ENCODE measurements at regions not wholly inside any gene's neighbourhood (a gene's known extent, or its start where the extent isn't known, plus 50 kb on each side); places are given as distances from the start of the nearest gene placed in this dataset.

GRCh38 chr2:155368934-155369333 is 670.4 kb downstream of the KCNJ3 start:
- Histone ChIP-seq H3K4me1 (no peaks in the 10 kb centered on the region), H3K4me3 (no peak overlapping the region), H3K9me3 (replicated peaks) (no peaks in the 10 kb centered on the region), H3K27ac (replicated peaks) (no peak overlapping the region), H3K27me3 (ENCODE audit: low read depth) (no peaks in the 10 kb centered on the region), H3K36me3 (no peaks in the 10 kb centered on the region)
- intact Hi-C loops (cut with micrococcal nuclease): no loop called here
- no peak for DNase-seq
- TF ChIP-seq, protein P1, sequence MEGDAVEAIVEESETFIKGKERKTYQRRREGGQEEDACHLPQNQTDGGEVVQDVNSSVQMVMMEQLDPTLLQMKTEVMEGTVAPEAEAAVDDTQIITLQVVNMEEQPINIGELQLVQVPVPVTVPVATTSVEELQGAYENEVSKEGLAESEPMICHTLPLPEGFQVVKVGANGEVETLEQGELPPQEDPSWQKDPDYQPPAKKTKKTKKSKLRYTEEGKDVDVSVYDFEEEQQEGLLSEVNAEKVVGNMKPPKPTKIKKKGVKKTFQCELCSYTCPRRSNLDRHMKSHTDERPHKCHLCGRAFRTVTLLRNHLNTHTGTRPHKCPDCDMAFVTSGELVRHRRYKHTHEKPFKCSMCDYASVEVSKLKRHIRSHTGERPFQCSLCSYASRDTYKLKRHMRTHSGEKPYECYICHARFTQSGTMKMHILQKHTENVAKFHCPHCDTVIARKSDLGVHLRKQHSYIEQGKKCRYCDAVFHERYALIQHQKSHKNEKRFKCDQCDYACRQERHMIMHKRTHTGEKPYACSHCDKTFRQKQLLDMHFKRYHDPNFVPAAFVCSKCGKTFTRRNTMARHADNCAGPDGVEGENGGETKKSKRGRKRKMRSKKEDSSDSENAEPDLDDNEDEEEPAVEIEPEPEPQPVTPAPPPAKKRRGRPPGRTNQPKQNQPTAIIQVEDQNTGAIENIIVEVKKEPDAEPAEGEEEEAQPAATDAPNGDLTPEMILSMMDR (IDR thresholded peaks at IDR 0.05; ENCODE audit: borderline replicate concordance): no peak

DNA sequence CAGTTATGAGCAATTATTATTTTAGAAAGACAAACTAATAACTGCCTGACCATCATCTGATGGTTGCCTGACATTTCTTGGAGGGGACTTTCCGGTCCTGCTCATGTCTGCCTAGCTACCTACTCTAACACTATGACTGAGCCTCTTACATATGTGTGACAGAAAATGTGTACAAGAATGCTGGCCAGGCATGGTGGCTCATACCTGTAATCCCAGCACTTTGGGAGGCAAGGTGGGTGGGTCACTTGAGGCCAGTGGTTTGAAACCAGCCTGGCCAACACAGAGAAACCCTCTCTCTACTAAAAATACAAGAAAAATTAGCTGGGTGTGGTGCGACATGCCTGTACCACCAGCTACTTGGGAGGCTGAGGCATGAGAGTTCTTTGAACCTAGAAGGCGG is 666.3 kb downstream of the KCNJ3 start:
- Histone ChIP-seq H3K27ac (replicated peaks) (no peak overlapping the region), H3K4me1 (no peaks in the 10 kb centered on the region), H3K27me3 (ENCODE audit: low read depth) (no peaks in the 10 kb centered on the region), H3K36me3 (no peaks in the 10 kb centered on the region), H3K9me3 (replicated peaks) (no peaks in the 10 kb centered on the region), H3K4me3 (no peak overlapping the region)
- TF ChIP-seq, protein P1 (IDR thresholded peaks at IDR 0.05; ENCODE audit: borderline replicate concordance): no peak
- DNase-seq: no peak
- intact Hi-C loops (cut with micrococcal nuclease): no loop called here

DNA sequence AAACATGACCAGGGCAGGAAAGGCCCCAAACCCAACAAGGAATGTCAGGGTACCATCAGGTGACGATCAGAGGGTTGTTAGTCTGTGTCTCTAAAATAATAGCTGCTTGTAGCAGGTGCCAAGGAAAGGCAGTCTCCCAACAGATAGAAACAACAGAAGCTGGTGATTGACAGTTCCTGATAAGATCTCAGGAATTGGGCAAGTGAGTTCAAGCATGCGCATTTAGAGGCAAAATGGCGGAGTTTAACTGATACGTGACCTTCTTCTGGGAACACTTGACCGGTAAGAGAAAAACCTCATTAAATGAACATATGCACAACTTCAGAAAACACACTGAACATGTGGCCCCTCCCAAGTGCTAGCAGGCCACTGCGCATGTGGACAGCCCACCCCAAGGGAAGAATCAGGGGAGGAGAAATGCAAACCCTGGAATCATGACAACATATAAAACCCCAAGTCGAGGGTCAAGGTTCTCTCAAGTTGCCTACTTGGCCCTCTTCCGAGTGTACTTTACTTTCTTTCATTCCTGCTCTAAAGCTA is 664.9 kb downstream of the KCNJ3 start:
- no peak for DNase-seq
- TF ChIP-seq, protein P1 (IDR thresholded peaks at IDR 0.05; ENCODE audit: borderline replicate concordance): no peak
- Histone ChIP-seq H3K4me3 (no peak overlapping the region), H3K4me1 (no peaks in the 10 kb centered on the region), H3K9me3 (replicated peaks) (peaks cover 11% of the 10 kb centered on the region), H3K27me3 (ENCODE audit: low read depth) (no peaks in the 10 kb centered on the region), H3K36me3 (no peaks in the 10 kb centered on the region), H3K27ac (replicated peaks) (no peak overlapping the region)
- intact Hi-C loops (cut with micrococcal nuclease): no loop called here

DNA sequence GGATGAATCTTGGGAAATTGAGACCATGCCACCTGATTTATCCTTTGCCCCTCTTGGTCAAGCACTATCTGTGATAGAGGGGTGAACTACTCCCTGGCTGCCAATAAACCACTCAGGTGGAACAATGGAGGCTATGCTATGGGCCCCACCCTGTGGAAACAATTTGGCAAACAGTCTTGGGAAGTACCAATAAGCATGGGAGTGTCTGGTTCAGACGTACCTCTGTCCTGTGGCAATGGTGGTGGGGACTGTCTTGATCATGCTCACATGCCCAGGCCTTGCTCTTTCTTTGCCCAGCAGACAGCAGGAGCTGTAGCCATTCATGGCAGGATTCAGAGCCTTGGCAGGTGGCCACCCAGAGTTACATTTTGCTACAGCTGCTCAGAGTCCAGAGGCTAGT is 658.7 kb downstream of the KCNJ3 start:
- H3K4me1 ChIP-seq: no peaks in the 10 kb centered on the region
- no peaks in the 10 kb centered on the region for H3K27me3 ChIP-seq (ENCODE audit: low read depth)
- intact Hi-C loops (cut with micrococcal nuclease): no loop called here
- no peaks in the 10 kb centered on the region for H3K36me3 ChIP-seq
- H3K27ac ChIP-seq (replicated peaks): no peak overlapping the region
- DNase-seq: no peak
- peaks cover 25% of the 10 kb centered on the region for H3K9me3 ChIP-seq (replicated peaks)
- TF ChIP-seq, protein P1 (IDR thresholded peaks at IDR 0.05; ENCODE audit: borderline replicate concordance): no peak
- no peak overlapping the region for H3K4me3 ChIP-seq

- Histone ChIP-seq H3K36me3 (no peaks in the 10 kb centered on the region), H3K27ac (replicated peaks) (no peak overlapping the region), H3K4me1 (no peaks in the 10 kb centered on the region), H3K27me3 (ENCODE audit: low read depth) (no peaks in the 10 kb centered on the region), H3K9me3 (replicated peaks) (peaks cover 25% of the 10 kb centered on the region), H3K4me3 (no peak overlapping the region)
- DNase-seq: no peak
- TF ChIP-seq, protein P1 (IDR thresholded peaks at IDR 0.05; ENCODE audit: borderline replicate concordance): no peak
- intact Hi-C loops (cut with micrococcal nuclease): no loop called here
These were observed 657.8 kb downstream of the KCNJ3 start for GRCh38 chr2:155356250-155356649.

Measured in left ventricle myocardium inferior (tissue), 1 donor.